Right cardiac atrium (tissue), 5 donors: ENCODE measurements at regions not wholly inside any gene's neighbourhood (a gene's known extent, or its start where the extent isn't known, plus 50 kb on each side); places are given as distances from the start of the nearest gene placed in this dataset.
A peak's percentile ranks its signal among the peaks of the same experiment; 100 is the strongest.

ENCODE experiments used
- ATAC-seq, 2 donors: fragments of 200-7000 bp; cut with Tn5 transposase; one replicate each; pipeline versions ENCODE4 v1.8.0 to v1.9.1; 2020; ENCODE audit warnings: moderate library complexity in 2 of 2, mild to moderate bottlenecking in 1 of 2
- DNase-seq, 3 donors: peaks; one replicate each; pipeline ENCODE4 v3.0.0-alpha.2; 2020
- H3K27ac ChIP-seq: one replicate; pipeline ENCODE4 v1.5.1; 2013; ENCODE audit warnings: mild to moderate bottlenecking, low read length, control low read depth, moderate library complexity
- H3K27me3 ChIP-seq: one replicate; pipeline ENCODE4 v1.6.1; 2013; ENCODE audit not compliant: control insufficient read depth, insufficient read depth
- H3K4me1 ChIP-seq: one replicate; pipeline ENCODE4 v1.6.1; 2013; ENCODE audit warnings: low read length; ENCODE audit not compliant: control insufficient read depth, insufficient read depth
- H3K4me3 ChIP-seq: one replicate; pipeline ENCODE4 v1.5.1; 2013; ENCODE audit warnings: low read length, control low read depth
- H3K9me3 ChIP-seq: one replicate; pipeline ENCODE4 v1.6.1; 2013; ENCODE audit warnings: low read length; ENCODE audit not compliant: control insufficient read depth
- WGBS: extraction: QIAGEN DNeasy Blood & Tissue Kit; methylation state at CpG from one replicate; pipeline ENCODE4 v1.1.7; 2013; 5-methylcytosine and 5-hydroxymethylcytosine counted together
- intact Hi-C, 4 donors: fragments of 100-400 bp; cut with DNase I; formaldehyde crosslinking; loops; one replicate each; pipeline versions ENCODE4 v1.11.0 to v1.14.0; 2022 to 2023
- donor health status: healthy with polysubstance abuse.
- donor health status: DM: no; HTN: yes; CAD: no.
- donor health status: DM: no; HTN: no; CAD: no.
- donor health status: DM: no; HTN: yes; CAD: no; lungs with severe emphysema.
- donor health status: DM: yes; HTN: yes; CAD: no.

DNA sequence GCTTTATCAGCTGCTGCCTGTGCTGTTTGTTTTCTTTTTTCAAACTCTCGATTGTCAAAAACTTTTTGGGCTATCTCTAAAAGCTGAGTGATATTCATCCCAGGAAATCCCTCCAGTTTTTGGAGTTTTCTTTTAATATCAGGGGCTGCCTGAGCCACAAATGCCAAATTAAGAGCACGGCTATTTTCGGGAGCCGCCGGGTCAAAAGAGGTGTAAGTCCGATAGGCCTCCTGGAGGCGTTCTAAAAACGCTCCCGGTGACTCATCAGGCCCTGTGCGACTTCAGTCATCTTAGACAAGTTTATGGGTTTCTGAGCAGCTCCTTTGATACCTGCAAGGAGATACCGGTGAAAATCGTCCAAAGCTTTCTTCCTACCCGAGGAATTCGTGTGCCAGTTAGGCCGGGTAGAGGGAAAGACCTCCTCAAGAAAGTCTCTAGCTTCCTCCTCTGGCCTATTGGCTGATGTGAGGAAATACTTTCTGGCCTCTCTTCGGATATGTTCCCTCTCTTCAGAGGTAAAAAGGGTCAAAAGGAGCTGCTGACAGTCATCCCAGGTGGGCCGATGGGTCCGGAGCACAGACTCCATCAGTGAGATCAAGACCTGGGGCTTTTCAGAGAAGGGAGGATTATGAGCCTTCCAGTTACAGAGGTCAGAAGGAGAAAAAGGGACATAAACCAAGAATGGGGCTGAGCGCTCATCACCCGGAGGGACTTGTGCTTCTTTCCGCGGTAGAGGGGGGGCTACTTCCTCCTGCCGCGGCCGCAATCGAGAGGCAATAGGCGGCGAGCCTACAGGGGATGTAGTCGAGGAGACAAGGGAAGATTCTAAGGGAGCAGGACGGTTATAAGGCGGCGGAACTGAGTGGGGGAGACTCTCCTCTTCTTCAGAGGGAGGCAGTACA, 151.1 kb downstream of the TRIM27 start:
- Histone ChIP-seq H3K4me3 (no peak overlapping the region), H3K27ac (no peak overlapping the region), H3K4me1 (peaks cover 2% of the 10 kb centered on the region), H3K27me3 (peaks cover 3% of the 10 kb centered on the region), H3K9me3 (peaks cover 2% of the 10 kb centered on the region)
- no peak for ATAC-seq
- intact Hi-C loops, result no loop called here
- 8% methylated on average over 32 of the region's 32 CpGs for WGBS
- no peak for DNase-seq

DNA sequence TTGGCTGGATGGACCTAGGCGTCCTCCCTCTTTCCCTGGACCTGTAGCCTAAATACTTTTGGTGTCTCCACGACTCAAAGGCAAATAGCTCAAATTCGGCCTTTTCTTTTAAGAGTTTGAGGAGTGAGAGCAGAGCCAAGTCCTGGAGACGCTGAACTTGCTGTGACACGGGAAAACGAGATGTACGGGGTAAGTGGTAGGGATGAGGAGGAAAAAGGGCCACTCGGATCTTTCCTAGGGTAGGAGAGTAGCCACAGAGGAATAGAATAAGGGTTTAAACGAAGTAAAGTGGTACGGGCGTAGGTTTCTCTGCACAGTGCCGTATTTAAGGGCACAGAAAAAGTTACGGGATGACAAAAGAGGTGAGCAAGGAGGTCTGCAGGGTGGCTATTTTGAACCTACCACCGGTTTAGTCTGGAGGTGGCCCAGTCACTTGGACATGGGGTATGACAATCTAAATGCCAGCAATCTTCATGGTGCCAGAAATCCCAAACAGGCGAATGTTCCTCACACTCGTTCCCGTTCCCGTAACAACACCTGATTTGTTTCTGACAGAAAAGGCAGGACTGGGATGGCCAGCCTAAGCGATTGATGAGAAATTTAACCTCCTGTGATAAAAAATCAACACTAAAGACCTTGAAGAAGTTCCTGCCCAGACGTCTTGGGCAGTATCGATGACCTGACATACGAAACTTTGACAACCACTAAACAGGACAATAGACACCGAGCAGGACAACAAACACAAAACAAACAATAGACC, 149.3 kb downstream of the TRIM27 start:
- Histone ChIP-seq H3K4me3 (no peak overlapping the region), H3K27ac (no peak overlapping the region), H3K4me1 (peaks cover 2% of the 10 kb centered on the region), H3K27me3 (peaks cover 6% of the 10 kb centered on the region), H3K9me3 (peaks cover 2% of the 10 kb centered on the region)
- WGBS, result 14% methylated on average over 23 of the region's 23 CpGs
- DNase-seq (no peak), ATAC-seq (no peak)
- intact Hi-C loops, result no loop called here

DNA sequence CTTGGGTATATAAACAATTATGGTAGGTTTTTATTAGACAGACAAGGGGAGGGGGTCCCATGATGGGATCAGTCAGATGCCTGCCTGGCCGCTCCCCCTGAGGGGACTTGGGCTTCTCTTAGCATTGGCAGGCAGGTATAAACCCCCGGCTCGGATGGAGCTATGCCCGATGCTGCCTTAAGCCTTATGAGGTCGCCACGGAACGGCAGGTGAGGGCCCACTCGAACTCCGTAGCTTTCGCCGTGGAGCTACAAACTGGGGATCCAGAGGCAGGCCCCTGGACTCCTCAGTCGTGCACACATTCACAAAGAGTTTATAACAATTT, 148.8 kb downstream of the TRIM27 start:
- WGBS, result 7% methylated on average over 12 of the region's 12 CpGs
- ATAC-seq, result no peak
- intact Hi-C loops, result no loop called here
- Histone ChIP-seq H3K27me3 (peaks cover 8% of the 10 kb centered on the region), H3K9me3 (peaks cover 2% of the 10 kb centered on the region), H3K27ac (no peak overlapping the region), H3K4me3 (no peak overlapping the region), H3K4me1 (peaks cover 2% of the 10 kb centered on the region)
- no peak for DNase-seq

DNA sequence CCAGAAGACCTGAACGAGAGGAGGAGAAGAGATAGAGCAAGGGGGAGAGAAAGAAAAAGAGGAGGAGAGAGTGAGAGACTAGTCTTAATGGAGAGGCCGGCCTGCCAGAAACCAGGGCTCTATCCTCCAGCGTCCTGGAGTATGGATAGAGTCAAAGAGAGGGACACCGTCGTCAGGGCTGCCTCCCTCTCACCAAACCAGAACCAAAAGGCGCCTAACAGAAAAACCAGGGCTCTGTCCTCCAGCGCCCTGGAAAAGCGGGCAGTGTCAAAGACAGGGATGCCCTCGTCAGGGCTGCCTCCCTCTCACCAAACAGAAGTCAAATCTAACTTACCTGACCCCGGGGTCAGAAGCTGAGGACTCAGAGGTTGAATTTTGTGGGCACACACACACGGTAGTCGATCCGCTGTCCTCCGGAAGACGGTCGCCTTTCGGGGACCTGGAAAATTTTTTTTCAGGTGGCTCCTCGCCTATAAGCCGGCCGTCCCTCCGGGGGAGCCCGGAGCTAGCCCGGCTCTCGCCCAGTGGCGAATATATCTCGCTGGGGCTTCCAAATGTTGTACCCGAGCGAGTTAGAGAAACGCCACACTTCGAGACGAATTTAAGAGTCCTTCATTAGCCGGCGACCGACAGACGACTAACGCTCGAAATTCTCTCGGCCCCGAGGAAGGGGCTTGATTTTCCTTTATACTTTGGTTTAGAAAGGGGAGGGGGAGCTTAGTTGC, 148.2 kb downstream of the TRIM27 start:
- DNase-seq (no peak), ATAC-seq (no peak)
- Histone ChIP-seq H3K27ac (no peak overlapping the region), H3K4me3 (no peak overlapping the region), H3K4me1 (peaks cover 2% of the 10 kb centered on the region), H3K9me3 (peaks cover 2% of the 10 kb centered on the region), H3K27me3 (peaks cover 6% of the 10 kb centered on the region)
- WGBS, result 2% methylated on average over 39 of the region's 39 CpGs
- intact Hi-C loops, result no loop called here

DNA sequence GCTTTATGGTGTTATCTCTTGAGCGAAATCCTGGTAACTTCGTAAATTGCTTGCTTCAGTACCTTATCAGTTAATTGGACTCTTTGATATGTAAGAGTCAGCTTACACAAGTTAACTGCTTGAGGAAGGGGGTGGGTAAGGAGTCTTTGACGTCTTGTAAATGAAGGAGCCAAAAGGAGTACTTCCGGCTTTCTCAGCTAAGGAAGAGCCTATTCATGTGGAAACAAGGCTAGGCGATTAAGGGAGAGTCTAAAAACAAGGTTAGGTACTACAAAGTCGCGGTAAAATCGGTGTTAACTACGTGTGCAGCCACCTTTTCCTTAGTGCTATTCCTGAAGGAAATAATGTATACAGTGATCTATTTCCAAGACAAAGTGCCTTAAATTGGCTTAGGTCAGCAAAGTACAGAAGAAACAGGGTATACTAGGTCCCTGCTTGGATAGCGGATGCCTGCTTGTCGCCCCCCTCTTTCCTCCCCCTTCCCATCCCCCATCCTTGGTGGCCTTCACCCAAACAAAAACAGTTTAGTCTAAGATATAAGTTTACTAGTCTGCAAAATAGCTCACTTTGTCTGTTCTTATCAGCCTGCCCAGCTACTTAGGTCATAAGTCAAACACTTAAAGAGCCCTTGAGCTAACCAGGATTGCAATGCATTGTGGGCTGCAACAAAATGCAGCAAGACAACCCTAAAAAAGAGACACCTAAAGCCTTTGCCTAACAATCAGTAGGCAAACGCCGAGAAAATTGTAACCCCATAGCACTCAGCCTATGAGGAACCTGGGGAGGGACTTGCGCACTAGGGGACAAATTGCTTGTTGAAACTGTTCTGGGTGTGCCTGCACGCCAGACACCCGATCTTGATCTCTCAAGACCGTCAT, 147.3 kb downstream of the TRIM27 start:
- 3% methylated on average over 17 of the region's 17 CpGs for WGBS
- peaks cover 2% of the 10 kb centered on the region for H3K4me1 ChIP-seq
- intact Hi-C loops, result no loop called here
- DNase-seq (no peak), ATAC-seq (no peak)
- H3K9me3 ChIP-seq, result peaks cover 2% of the 10 kb centered on the region
- no peak overlapping the region for H3K27ac ChIP-seq
- peaks cover 5% of the 10 kb centered on the region for H3K27me3 ChIP-seq
- no peak overlapping the region for H3K4me3 ChIP-seq

DNA sequence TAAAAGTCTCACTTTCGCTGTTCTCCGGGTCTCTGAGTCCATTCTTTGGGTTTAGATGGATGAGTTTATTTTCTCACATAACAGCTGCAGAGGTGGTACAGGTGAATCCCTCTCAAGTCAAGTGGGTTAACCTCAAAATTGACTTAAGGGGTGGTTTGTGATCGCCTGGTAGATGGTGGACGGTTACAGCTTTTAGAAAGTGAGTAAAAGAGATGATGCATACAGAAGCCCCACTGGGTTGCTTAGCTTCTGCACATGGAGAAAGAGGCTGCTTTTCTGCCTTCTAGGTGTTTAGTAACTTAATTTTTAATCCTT, 146.7 kb downstream of the TRIM27 start:
- 5% methylated on average over 4 of the region's 4 CpGs for WGBS
- Histone ChIP-seq H3K27me3 (peaks cover 5% of the 10 kb centered on the region), H3K27ac (no peak overlapping the region), H3K4me3 (no peak overlapping the region), H3K9me3 (peaks cover 2% of the 10 kb centered on the region), H3K4me1 (peaks cover 2% of the 10 kb centered on the region)
- no peak for ATAC-seq
- intact Hi-C loops, result no loop called here
- no peak for DNase-seq

DNA sequence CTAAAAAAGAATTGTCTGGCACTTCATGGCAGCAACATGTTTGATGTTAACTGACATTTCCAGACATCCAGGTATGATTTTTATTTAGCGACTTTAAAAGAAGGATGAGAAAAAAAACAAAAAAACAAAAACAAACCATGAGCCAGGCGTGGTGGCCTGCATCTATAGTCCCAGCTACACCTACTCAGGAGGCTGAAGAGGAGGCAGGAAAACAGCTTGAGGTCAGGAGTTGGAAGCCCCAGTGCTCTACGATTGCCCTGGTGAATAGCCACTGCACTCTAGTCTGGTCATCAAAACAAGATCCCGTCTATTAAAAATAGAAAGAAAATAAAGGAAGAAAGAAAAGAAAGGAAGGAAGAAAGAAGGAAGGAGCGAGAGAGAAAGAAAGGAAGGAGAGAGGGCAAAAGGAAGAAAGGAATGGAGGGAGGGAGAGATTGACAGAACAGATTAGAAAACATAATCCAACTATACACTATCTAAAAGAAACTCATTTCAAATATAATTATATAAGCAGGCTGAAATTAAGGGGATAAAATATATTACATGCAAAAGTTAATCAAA, 141.6 kb downstream of the TRIM27 start:
- H3K4me3 ChIP-seq, result no peak overlapping the region
- 20% methylated on average over 5 of the region's 5 CpGs for WGBS
- intact Hi-C loops, result no loop called here
- DNase-seq, result no peak
- H3K27me3 ChIP-seq, result peaks cover 5% of the 10 kb centered on the region
- no peaks in the 10 kb centered on the region for H3K9me3 ChIP-seq
- no peak for ATAC-seq
- no peaks in the 10 kb centered on the region for H3K4me1 ChIP-seq
- no peak overlapping the region for H3K27ac ChIP-seq

DNA sequence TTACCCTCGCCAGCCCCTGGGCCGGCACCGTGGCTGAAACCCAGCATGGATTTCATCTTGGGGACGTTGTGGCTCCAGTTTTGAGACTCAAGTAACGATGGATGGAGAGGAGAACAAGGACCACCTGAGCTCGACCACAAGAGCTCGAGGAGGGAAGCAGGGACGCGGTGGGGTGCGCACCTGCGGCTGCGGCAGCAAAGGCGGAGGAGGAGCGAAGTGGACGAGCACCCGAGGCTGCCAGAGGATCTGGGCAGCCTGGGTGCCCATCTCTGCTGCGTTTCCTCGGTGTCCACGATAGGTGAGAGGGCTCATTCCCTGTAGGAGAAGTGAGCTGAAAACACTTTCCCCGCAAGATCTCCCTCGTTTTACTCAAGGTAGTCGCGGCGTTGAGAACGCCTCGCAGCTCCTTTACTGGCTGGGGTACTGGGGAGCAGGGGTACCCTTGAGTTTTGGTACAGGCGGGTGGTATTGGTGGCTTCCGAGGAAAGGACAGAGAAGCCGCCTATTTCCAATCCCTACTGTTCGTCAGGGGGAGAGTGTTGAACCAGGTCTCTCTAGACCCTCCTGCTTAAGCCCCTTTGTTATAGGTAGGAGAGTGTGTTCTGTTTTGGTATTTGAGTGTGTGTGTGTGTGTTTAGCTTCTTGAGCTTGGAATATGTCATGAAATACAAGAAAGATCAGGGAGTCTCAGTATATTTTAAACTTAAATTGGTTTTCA, 137.7 kb downstream of the TRIM27 start:
- intact Hi-C loops, result no loop called here
- ATAC-seq (no peak), DNase-seq (no peak)
- 2% methylated on average over 30 of the region's 30 CpGs for WGBS
- H3K27me3 ChIP-seq, result peaks cover 7% of the 10 kb centered on the region
- no peaks in the 10 kb centered on the region for H3K9me3 ChIP-seq
- H3K4me1 ChIP-seq, result no peaks in the 10 kb centered on the region
- H3K27ac ChIP-seq, result no peak overlapping the region
- no peak overlapping the region for H3K4me3 ChIP-seq

DNA sequence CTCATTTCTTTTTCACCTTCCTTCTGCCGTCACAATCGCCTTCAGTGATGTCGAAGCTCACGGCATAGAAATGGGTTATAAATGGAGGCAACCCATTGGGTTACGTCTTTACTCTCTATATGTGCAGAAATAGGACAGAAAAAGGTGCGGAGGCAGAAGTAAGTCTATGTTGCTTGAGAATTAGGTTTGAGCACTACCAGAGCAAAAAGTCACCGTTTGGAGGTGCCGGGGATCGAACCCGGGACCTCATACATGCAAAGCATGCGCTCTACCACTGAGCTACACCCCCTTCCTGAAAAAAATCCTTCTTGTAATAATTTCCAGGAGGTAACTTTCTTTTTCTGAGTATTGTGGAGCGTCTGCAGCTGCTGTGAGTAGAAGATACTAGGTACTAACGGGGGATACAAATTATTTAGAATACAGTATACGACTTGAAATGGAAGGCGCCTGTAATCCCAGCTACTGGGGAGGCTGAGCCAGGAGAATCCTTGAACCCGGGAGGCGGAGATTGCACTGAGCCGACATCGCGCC, 134.2 kb downstream of the TRIM27 start:
- Histone ChIP-seq H3K27ac (no peak overlapping the region), H3K4me3 (peak overlapping the region; percentile 38), H3K4me1 (no peaks in the 10 kb centered on the region), H3K27me3 (peaks cover 10% of the 10 kb centered on the region), H3K9me3 (no peaks in the 10 kb centered on the region)
- intact Hi-C loops, result no loop called here
- no peak for ATAC-seq
- WGBS, result 9% methylated on average over 20 of the region's 20 CpGs
- no peak for DNase-seq

DNA sequence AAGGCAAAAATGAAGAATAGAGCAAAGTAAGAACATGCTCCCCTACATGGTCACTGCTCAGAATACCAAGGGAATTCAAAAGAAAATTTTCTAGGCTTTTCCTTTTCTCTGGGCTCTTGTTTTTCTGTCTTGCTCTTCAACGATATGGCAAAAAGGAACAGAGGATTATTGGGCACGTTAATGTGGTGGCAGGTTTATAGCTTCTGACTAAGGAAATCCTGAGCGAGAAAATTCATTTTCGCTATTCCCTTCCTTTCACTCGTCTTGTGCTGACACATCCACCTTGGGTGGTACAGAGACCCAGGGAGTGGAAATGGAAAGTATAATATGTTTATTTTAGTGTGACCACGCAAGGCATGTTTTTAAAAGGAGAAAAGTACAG, 132.8 kb downstream of the TRIM27 start:
- Histone ChIP-seq H3K4me1 (no peaks in the 10 kb centered on the region), H3K4me3 (no peak overlapping the region), H3K9me3 (no peaks in the 10 kb centered on the region), H3K27me3 (peaks cover 10% of the 10 kb centered on the region), H3K27ac (no peak overlapping the region)
- ATAC-seq (no peak), DNase-seq (no peak)
- 42% methylated on average over 6 of the region's 6 CpGs for WGBS
- intact Hi-C loops, result no loop called here
